ENCODE measurements at regions not wholly inside any gene's neighbourhood (a gene's known extent, or its start where the extent isn't known, plus 50 kb on each side); places are given as distances from the start of the nearest gene placed in this dataset.

DNA sequence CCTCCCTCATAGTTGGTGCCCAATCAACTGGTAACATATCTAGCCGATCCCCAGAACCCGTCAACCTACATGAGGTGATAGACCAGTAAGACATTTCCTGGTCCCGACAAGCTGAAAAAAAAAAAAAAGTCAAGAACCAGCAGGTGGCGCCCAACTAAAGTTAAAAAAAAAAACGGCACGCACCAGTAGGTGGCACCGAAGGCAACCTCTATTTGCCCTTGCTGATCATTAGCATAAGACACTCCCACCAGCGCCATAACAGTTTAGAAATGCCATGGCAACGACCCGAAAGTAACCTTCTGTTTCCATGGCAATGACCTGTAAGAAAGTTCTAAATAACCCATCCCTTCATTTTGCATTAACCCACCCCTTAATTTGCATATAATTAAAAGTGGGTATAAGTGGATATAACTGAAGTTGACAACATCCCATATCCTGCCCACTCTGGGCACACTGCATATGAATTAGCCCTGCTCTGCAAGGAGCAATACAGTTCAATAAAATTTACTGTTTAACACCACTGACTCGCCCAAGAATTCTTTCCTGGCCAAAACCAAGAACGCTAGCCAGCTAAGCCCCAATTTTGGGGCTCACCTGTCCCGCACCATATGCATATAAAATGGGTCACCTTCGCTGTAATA is 83.9 kb upstream of the SPANXB1 start:
- TF ChIP-seq RAD21 (conservative IDR thresholded peaks at IDR 0.05 in 1 of 2, IDR thresholded peaks at IDR 0.05 in 1 of 2): peak; percentile 79 to 84
- TF ChIP-seq EHF (CRISPR knock-in tag; IDR thresholded peaks at IDR 0.05): no peak
- TF ChIP-seq NR3C1 (IDR thresholded peaks at IDR 0.05): no peak

All from A549 (cell line).